Activated T-helper 1 cell treated with Interleukin-2 at 50 U/mL for 16 hours (primary cell): ENCODE measurements at regions not wholly inside any gene's neighbourhood (a gene's known extent, or its start where the extent isn't known, plus 50 kb on each side); places are given as distances from the start of the nearest gene placed in this dataset.
"Not testable (repeated sequence)": the region's sequence is repeated elsewhere in the genome, so short reads cannot be mapped to it uniquely, and the experiment has no call there.

Experiments used
- DNase-seq: peaks from one replicate; pipeline ENCODE4 v3.0.0-alpha.2; 2020; ENCODE audit warnings: low read depth

GRCh38 chr2:44086629-44087028 lies 82.0 kb upstream of the PPM1B start:
- DNase-seq = no peak

- peak; percentile 63 for DNase-seq
These were observed 81.5 kb upstream of the PPM1B start for GRCh38 chr2:44087036-44087713.

GRCh38 chr2:44087714-44088092 lies 81.0 kb upstream of the PPM1B start:
- no peak for DNase-seq

- DNase-seq = not testable (repeated sequence)
These were observed 76.2 kb upstream of the PPM1B start for GRCh38 chr2:44092519-44092918.

- DNase-seq = no peak
These were observed 74.7 kb upstream of the PPM1B start for GRCh38 chr2:44093970-44094369.

- DNase-seq = no peak
These were observed 71.3 kb upstream of the PPM1B start for GRCh38 chr2:44097322-44097907.

- DNase-seq = no peak
These were observed 70.6 kb upstream of the PPM1B start for GRCh38 chr2:44098050-44098449.

GRCh38 chr2:44098891-44099290 lies 69.8 kb upstream of the PPM1B start:
- no peak for DNase-seq

- no peak for DNase-seq
These were observed 68.3 kb upstream of the PPM1B start for GRCh38 chr2:44100351-44100750.

- no peak for DNase-seq
These were observed 67.4 kb upstream of the PPM1B start for GRCh38 chr2:44101246-44101645.

- no peak for DNase-seq
These were observed 65.7 kb upstream of the PPM1B start for GRCh38 chr2:44102790-44103562.

GRCh38 chr2:44103639-44104038 lies 65.0 kb upstream of the PPM1B start:
- DNase-seq = no peak

GRCh38 chr2:44104855-44105271 lies 63.8 kb upstream of the PPM1B start:
- DNase-seq = no peak

- not testable (repeated sequence) for DNase-seq
These were observed 62.2 kb upstream of the PPM1B start for GRCh38 chr2:44106509-44106908.

GRCh38 chr2:44107086-44107740 lies 61.5 kb upstream of the PPM1B start:
- DNase-seq = no peak

- no peak for DNase-seq
These were observed 60.7 kb upstream of the PPM1B start for GRCh38 chr2:44107974-44108373.

GRCh38 chr2:44109166-44109565 lies 59.5 kb upstream of the PPM1B start:
- DNase-seq = no peak

GRCh38 chr2:44110444-44110843 lies 58.2 kb upstream of the PPM1B start:
- no peak for DNase-seq

- no peak for DNase-seq
These were observed 56.6 kb upstream of the PPM1B start for GRCh38 chr2:44112096-44112495.

- DNase-seq = no peak
These were observed 52.4 kb upstream of the PPM1B start for GRCh38 chr2:44116319-44116718.

- no peak for DNase-seq
These were observed 50.4 kb upstream of the PPM1B start for GRCh38 chr2:44118257-44118656.
